CD14-positive monocyte (primary cell): ENCODE measurements at regions not wholly inside any gene's neighbourhood (a gene's known extent, or its start where the extent isn't known, plus 50 kb on each side); places are given as distances from the start of the nearest gene placed in this dataset.
A peak's percentile ranks its signal among the peaks of the same experiment; 100 is the strongest.

Experiments used
- DNase-seq, 3 donors: peaks; one replicate each; pipeline ENCODE4 v3.0.0-alpha.2; 2011 to 2022
- H2AFZ ChIP-seq: 2 replicates; pipeline ENCODE4 v1.6.0; 2012; ENCODE audit warnings: mild to moderate bottlenecking, low read depth, low read length, inconsistent platforms; ENCODE audit not compliant: insufficient read depth, poor library complexity, severe bottlenecking
- H3K27ac ChIP-seq, 2 donors: 1 replicate in 1 of 2; 2 replicates in 1 of 2; pipeline ENCODE4 v1.5.1; 2012 to 2013; ENCODE audit warnings: low read length in 2 of 2, control low read depth in 1 of 2, inconsistent platforms in 1 of 2, low read depth in 1 of 2, mild to moderate bottlenecking in 1 of 2
- H3K27me3 ChIP-seq, 2 donors: one replicate each; pipeline versions ENCODE4 v1.6.0 to v1.6.1; 2011 to 2013; ENCODE audit warnings: low read length in 2 of 2; ENCODE audit not compliant: control insufficient read depth in 2 of 2, insufficient read depth in 2 of 2
- H3K36me3 ChIP-seq, 2 donors: replicated peaks in 1 of 2; 1 replicate in 1 of 2; 2 replicates in 1 of 2; pipeline versions ENCODE4 v1.5.1 to v1.6.1; 2012 to 2013; ENCODE audit warnings: low read length in 2 of 2, control low read depth in 1 of 2, inconsistent platforms in 1 of 2, mild to moderate bottlenecking in 1 of 2; ENCODE audit not compliant: insufficient read depth in 2 of 2, control insufficient read depth in 1 of 2
- H3K4me1 ChIP-seq, 2 donors: 1 replicate in 1 of 2; 2 replicates in 1 of 2; pipeline versions ENCODE4 v1.5.1 to v1.6.1; 2012 to 2013; ENCODE audit warnings: low read length in 2 of 2, control low read depth in 1 of 2, inconsistent platforms in 1 of 2, mild to moderate bottlenecking in 1 of 2, moderate library complexity in 1 of 2; ENCODE audit not compliant: insufficient read depth in 2 of 2, control insufficient read depth in 1 of 2
- H3K4me2 ChIP-seq: replicated peaks from 2 replicates; pipeline ENCODE3; 2012; ENCODE audit warnings: low read length, moderate library complexity, mild to moderate bottlenecking; ENCODE audit not compliant: poor library complexity, severe bottlenecking; ENCODE audit errors: extremely low read depth
- H3K4me3 ChIP-seq, 3 experiments: fragments of 200-600 bp in 1 of 3; sonication (generic) in 1 of 3; replicated peaks in 1 of 3; 1 replicate in 2 of 3; 2 replicates in 1 of 3; pipeline ENCODE4 v1.5.1; 2011 to 2013; ENCODE audit warnings: low read length in 3 of 3, mild to moderate bottlenecking in 3 of 3, control low read depth in 2 of 3, low read depth in 2 of 3, inconsistent platforms in 1 of 3, moderate library complexity in 1 of 3
- H3K79me2 ChIP-seq: 2 replicates; pipeline ENCODE4 v1.6.0; 2012; ENCODE audit warnings: mild to moderate bottlenecking, control low read depth, inconsistent platforms, low read length, moderate library complexity; ENCODE audit not compliant: insufficient read depth
- H3K9ac ChIP-seq: 2 replicates; pipeline ENCODE4 v1.6.0; 2017; ENCODE audit warnings: low read length, mild to moderate bottlenecking; ENCODE audit not compliant: insufficient read depth, poor library complexity, severe bottlenecking
- H3K9me3 ChIP-seq, 2 donors: replicated peaks in 1 of 2; 1 replicate in 1 of 2; 2 replicates in 1 of 2; pipeline versions ENCODE4 v1.5.1 to v1.6.1; 2012 to 2013; ENCODE audit warnings: low read length in 2 of 2, control low read depth in 1 of 2; ENCODE audit not compliant: control insufficient read depth in 1 of 2, insufficient read depth in 1 of 2
- H4K20me1 ChIP-seq: 2 replicates; pipeline ENCODE4 v1.6.0; 2012; ENCODE audit warnings: mild to moderate bottlenecking, low read length, control low read depth, moderate library complexity; ENCODE audit not compliant: insufficient read depth
- H3K27ac Mint-ChIP-seq, 7 donors: one replicate each; pipeline ENCODE4 v1.8.0; 2020; ENCODE audit warnings: mild to moderate bottlenecking in 7 of 7, mixed read lengths in 7 of 7, moderate library complexity in 6 of 7, inconsistent platforms in 2 of 7
- H3K27me3 Mint-ChIP-seq, 3 donors: one replicate each; pipeline ENCODE4 v1.8.0; 2021 to 2022; ENCODE audit warnings: low read depth in 3 of 3, mild to moderate bottlenecking in 3 of 3, mixed read lengths in 3 of 3, moderate library complexity in 3 of 3, inconsistent platforms in 1 of 3
- H3K36me3 Mint-ChIP-seq, 2 donors: one replicate each; pipeline ENCODE4 v1.8.0; 2020; ENCODE audit warnings: mixed read lengths in 2 of 2, inconsistent platforms in 1 of 2, mild to moderate bottlenecking in 1 of 2
- H3K4me1 Mint-ChIP-seq: one replicate; pipeline ENCODE4 v1.8.0; 2020; ENCODE audit warnings: mild to moderate bottlenecking, mixed read lengths
- H3K4me3 Mint-ChIP-seq, 2 donors: one replicate each; pipeline ENCODE4 v1.8.0; 2020; ENCODE audit warnings: mild to moderate bottlenecking in 2 of 2, mixed read lengths in 2 of 2, moderate library complexity in 1 of 2
- H3K9me3 Mint-ChIP-seq, 7 donors: one replicate each; pipeline ENCODE4 v1.8.0; 2020 to 2022; ENCODE audit warnings: mixed read lengths in 7 of 7, mild to moderate bottlenecking in 6 of 7, moderate library complexity in 6 of 7, inconsistent platforms in 2 of 7
- WGBS: methylation state at CpG from one replicate; pipeline ENCODE4 v1.1.5; 2013; ENCODE audit warnings: missing lambda C conversion rate; ENCODE audit not compliant: insufficient coverage; 5-methylcytosine and 5-hydroxymethylcytosine counted together
- intact Hi-C, 2 donors: fragments of 100-400 bp; cut with micrococcal nuclease; formaldehyde crosslinking; loops; one replicate each; pipeline versions ENCODE4 v1.15.0 to v1.15.1; 2023
- TF ChIP-seq, protein P1 (sequence below): fragments of 200-600 bp; IDR thresholded peaks from one replicate; pipeline ENCODE4 v1.8.0; 2022; ENCODE audit warnings: antibody characterized with exemption, mild to moderate bottlenecking

DNA sequence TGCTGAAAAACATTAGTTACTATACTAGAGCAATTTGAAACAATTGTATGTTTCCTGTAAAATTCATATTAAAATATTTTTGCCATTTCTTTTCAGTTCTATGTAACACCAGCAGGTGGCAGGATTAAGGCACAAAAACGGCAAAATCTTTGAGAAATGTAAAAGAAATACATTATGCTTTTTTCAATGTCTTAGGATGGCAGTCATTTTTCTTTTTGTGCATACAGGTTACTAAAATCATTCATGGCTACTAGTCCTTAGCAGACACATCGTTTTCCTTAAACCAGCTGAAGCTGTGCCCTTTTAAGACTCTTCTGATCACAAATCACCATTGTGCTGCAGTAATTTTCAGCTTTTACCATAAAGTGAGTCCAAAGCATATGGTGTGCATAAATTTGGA, 800.7 kb upstream of the SLITRK5 start:
- H2AFZ ChIP-seq: no peak overlapping the region
- Mint-ChIP-seq H3K9me3 (no peaks in the 10 kb centered on the region), H3K4me1 (no peaks in the 10 kb centered on the region), H3K27ac (no peak overlapping the region), H3K4me3 (no peak overlapping the region), H3K27me3 (peaks cover 0 to 2% (median 2%) of the 10 kb centered on the region in 3 donors), H3K36me3 (no peaks in the 10 kb centered on the region)
- no peak overlapping the region for H3K4me3 ChIP-seq
- no peaks in the 10 kb centered on the region for H4K20me1 ChIP-seq
- no peak overlapping the region for H3K27ac ChIP-seq
- no peaks in the 10 kb centered on the region for H3K27me3 ChIP-seq
- no peaks in the 10 kb centered on the region for H3K36me3 ChIP-seq
- H3K4me2 ChIP-seq: no peak overlapping the region
- H3K79me2 ChIP-seq: no peaks in the 10 kb centered on the region
- no peaks in the 10 kb centered on the region for H3K4me1 ChIP-seq
- TF ChIP-seq, protein P1, sequence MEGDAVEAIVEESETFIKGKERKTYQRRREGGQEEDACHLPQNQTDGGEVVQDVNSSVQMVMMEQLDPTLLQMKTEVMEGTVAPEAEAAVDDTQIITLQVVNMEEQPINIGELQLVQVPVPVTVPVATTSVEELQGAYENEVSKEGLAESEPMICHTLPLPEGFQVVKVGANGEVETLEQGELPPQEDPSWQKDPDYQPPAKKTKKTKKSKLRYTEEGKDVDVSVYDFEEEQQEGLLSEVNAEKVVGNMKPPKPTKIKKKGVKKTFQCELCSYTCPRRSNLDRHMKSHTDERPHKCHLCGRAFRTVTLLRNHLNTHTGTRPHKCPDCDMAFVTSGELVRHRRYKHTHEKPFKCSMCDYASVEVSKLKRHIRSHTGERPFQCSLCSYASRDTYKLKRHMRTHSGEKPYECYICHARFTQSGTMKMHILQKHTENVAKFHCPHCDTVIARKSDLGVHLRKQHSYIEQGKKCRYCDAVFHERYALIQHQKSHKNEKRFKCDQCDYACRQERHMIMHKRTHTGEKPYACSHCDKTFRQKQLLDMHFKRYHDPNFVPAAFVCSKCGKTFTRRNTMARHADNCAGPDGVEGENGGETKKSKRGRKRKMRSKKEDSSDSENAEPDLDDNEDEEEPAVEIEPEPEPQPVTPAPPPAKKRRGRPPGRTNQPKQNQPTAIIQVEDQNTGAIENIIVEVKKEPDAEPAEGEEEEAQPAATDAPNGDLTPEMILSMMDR: peak; percentile 56
- no peaks in the 10 kb centered on the region for H3K9me3 ChIP-seq
- WGBS: no CpG with 5 or more reads among the region's 2 CpGs
- no peak for DNase-seq
- H3K9ac ChIP-seq: no peak overlapping the region
- intact Hi-C loops: no loop called here

DNA sequence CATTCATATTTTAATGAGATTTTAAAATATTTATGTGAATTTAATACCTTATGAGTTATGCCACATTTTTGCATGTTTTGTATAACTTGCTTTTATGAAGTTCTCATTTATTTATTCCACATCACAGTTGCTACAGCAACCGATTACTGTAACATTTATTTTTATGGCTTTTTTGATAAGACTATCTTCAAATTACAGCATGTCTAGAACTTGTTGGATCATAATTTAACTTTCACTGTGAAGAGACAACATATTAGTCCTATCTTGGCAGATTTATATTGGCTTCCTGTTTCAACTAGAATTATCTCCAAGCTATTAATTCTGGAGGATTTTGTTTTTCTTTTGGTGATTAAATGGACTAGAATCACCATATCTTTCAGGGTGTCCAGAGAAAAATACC, 793.7 kb upstream of the SLITRK5 start:
- H3K4me3 Mint-ChIP-seq: no peak overlapping the region
- no peaks in the 10 kb centered on the region for H3K4me1 Mint-ChIP-seq
- H3K4me3 ChIP-seq: no peak overlapping the region
- no peak overlapping the region for H3K9ac ChIP-seq
- H4K20me1 ChIP-seq: no peaks in the 10 kb centered on the region
- DNase-seq: no peak
- TF ChIP-seq, protein P1: no peak
- no CpG with 5 or more reads among the region's 1 CpG for WGBS
- no peak overlapping the region for H3K27ac ChIP-seq
- no peaks in the 10 kb centered on the region for H3K36me3 ChIP-seq
- no peaks in the 10 kb centered on the region for H3K79me2 ChIP-seq
- no peaks in the 10 kb centered on the region for H3K27me3 ChIP-seq
- H3K27ac Mint-ChIP-seq: no peak overlapping the region
- intact Hi-C loops: no loop called here
- no peaks in the 10 kb centered on the region for H3K4me1 ChIP-seq
- no peaks in the 10 kb centered on the region for H3K36me3 Mint-ChIP-seq
- no peak overlapping the region for H2AFZ ChIP-seq
- H3K9me3 Mint-ChIP-seq: peaks cover 0 to 7% (median 1%) of the 10 kb centered on the region in 7 donors
- no peaks in the 10 kb centered on the region for H3K9me3 ChIP-seq
- H3K27me3 Mint-ChIP-seq: no peaks in the 10 kb centered on the region
- no peak overlapping the region for H3K4me2 ChIP-seq
